SW 1271 (cell line): ENCODE measurements at regions not wholly inside any gene's neighbourhood (a gene's known extent, or its start where the extent isn't known, plus 50 kb on each side); places are given as distances from the start of the nearest gene placed in this dataset.

Experiments
- DNase-seq, 2 experiments: peaks; one replicate each; lab custom pipeline; 2025; lab: John Stamatoyannopoulos, UW

DNA sequence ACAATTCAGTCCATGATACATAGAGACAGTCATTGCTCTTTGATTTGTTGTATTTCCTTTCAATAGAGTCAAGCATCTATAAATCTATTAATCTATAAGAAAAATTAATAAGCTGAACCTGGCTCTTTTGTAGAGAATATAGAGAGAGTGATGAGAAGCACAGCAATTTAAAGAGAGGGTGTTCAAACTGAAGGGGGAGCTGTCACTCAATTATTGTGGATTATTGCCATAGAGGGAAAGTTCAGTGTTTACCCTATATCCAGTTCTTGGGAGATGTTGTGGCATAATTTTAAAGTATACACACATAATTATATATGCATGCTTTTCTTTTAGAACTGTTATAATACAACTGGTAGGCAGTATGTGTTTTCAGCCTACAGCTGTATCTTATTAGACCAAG lies 1469.0 kb upstream of the PABPC4L start:
- no peak for DNase-seq
